ENCODE measurements at regions not wholly inside any gene's neighbourhood (a gene's known extent, or its start where the extent isn't known, plus 50 kb on each side); places are given as distances from the start of the nearest gene placed in this dataset.

- Histone ChIP-seq H3K36me3 (ENCODE audit: control insufficient read depth, insufficient read depth, low read length) (no peaks in the 10 kb centered on the region), H3K4me3 (ENCODE audit: low read depth, low read length) (no peak overlapping the region), H3K27me3 (ENCODE audit: control insufficient read depth, insufficient read depth, low read length) (no peaks in the 10 kb centered on the region)
- ChIA-PET POLR2A (no interaction called here), CTCF (no interaction called here)
- TF ChIP-seq CTCF (IDR thresholded peaks at IDR 0.05; ENCODE audit: insufficient read depth, low read depth, low read length) = no peak
- no peak for DNase-seq (ENCODE audit: low read depth)
These were observed 382.0 kb upstream of the CDH4 start for GRCh38 chr20:60870040-60870439.

- no peak for TF ChIP-seq CTCF (IDR thresholded peaks at IDR 0.05; ENCODE audit: insufficient read depth, low read depth, low read length)
- CTCF ChIA-PET = no interaction called here
- no peaks in the 10 kb centered on the region for H3K36me3 ChIP-seq (ENCODE audit: control insufficient read depth, insufficient read depth, low read length)
- DNase-seq (ENCODE audit: low read depth) = no peak
- H3K27me3 ChIP-seq (ENCODE audit: control insufficient read depth, insufficient read depth, low read length) = no peaks in the 10 kb centered on the region
- no peak overlapping the region for H3K4me3 ChIP-seq (ENCODE audit: low read depth, low read length)
- POLR2A ChIA-PET = no interaction called here
These were observed 379.8 kb upstream of the CDH4 start for GRCh38 chr20:60872224-60872623.

GRCh38 chr20:60877071-60877857, 374.8 kb upstream of the CDH4 start:
- DNase-seq (ENCODE audit: low read depth) = no peak
- H3K36me3 ChIP-seq (ENCODE audit: control insufficient read depth, insufficient read depth, low read length) = no peaks in the 10 kb centered on the region
- no peaks in the 10 kb centered on the region for H3K27me3 ChIP-seq (ENCODE audit: control insufficient read depth, insufficient read depth, low read length)
- TF ChIP-seq CTCF (IDR thresholded peaks at IDR 0.05; ENCODE audit: insufficient read depth, low read depth, low read length) = no peak
- CTCF ChIA-PET = no interaction called here
- POLR2A ChIA-PET = no interaction called here
- H3K4me3 ChIP-seq (ENCODE audit: low read depth, low read length) = no peak overlapping the region

- CTCF ChIA-PET = no interaction called here
- Histone ChIP-seq H3K27me3 (ENCODE audit: control insufficient read depth, insufficient read depth, low read length) (no peaks in the 10 kb centered on the region), H3K36me3 (ENCODE audit: control insufficient read depth, insufficient read depth, low read length) (no peaks in the 10 kb centered on the region), H3K4me3 (ENCODE audit: low read depth, low read length) (no peak overlapping the region)
- TF ChIP-seq CTCF (IDR thresholded peaks at IDR 0.05; ENCODE audit: insufficient read depth, low read depth, low read length) = no peak
- POLR2A ChIA-PET = no interaction called here
- DNase-seq (ENCODE audit: low read depth) = no peak
These were observed 369.2 kb upstream of the CDH4 start for GRCh38 chr20:60882836-60883235.

- POLR2A ChIA-PET = no interaction called here
- Histone ChIP-seq H3K36me3 (ENCODE audit: control insufficient read depth, insufficient read depth, low read length) (no peaks in the 10 kb centered on the region), H3K4me3 (ENCODE audit: low read depth, low read length) (no peak overlapping the region), H3K27me3 (ENCODE audit: control insufficient read depth, insufficient read depth, low read length) (no peaks in the 10 kb centered on the region)
- no peak for TF ChIP-seq CTCF (IDR thresholded peaks at IDR 0.05; ENCODE audit: insufficient read depth, low read depth, low read length)
- DNase-seq (ENCODE audit: low read depth) = no peak
- CTCF ChIA-PET = no interaction called here
These were observed 368.6 kb upstream of the CDH4 start for GRCh38 chr20:60883496-60883895.
